NB4 (cell line): ENCODE measurements at regions not wholly inside any gene's neighbourhood (a gene's known extent, or its start where the extent isn't known, plus 50 kb on each side); places are given as distances from the start of the nearest gene placed in this dataset.

Experiments used
- CTCF ChIP-seq: IDR thresholded peaks from one replicate; pipeline ENCODE4 v1.5.1; 2012; ENCODE audit warnings: low read depth, low read length
- TF ChIP-seq, protein P1 (sequence below): IDR thresholded peaks from 2 replicates; pipeline ENCODE4 v1.6.1; 2011; ENCODE audit warnings: low read depth, low read length

- TF ChIP-seq, protein P1, sequence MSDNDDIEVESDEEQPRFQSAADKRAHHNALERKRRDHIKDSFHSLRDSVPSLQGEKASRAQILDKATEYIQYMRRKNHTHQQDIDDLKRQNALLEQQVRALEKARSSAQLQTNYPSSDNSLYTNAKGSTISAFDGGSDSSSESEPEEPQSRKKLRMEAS = no peak
- no peak for TF ChIP-seq CTCF
These were observed 103.0 kb upstream of the ADAMTS3 start for GRCh38 chr4:72671980-72672379.
